H1 (cell line): ENCODE measurements at regions not wholly inside any gene's neighbourhood (a gene's known extent, or its start where the extent isn't known, plus 50 kb on each side); places are given as distances from the start of the nearest gene placed in this dataset.

ENCODE experiments used
- CHD1 ChIP-seq: IDR thresholded peaks from 2 replicates; pipeline ENCODE4 v1.6.1; 2012; ENCODE audit warnings: low read depth, low read length, improper control_type of control experiment
- FOSL1 ChIP-seq: IDR thresholded peaks from 2 replicates; pipeline ENCODE4 v1.6.1; 2011; ENCODE audit warnings: mild to moderate bottlenecking, low read depth, low read length, moderate library complexity; ENCODE audit not compliant: insufficient read depth
- KDM5A ChIP-seq: fragments of 200-600 bp; IDR thresholded peaks from 2 replicates; pipeline ENCODE4 v1.7.1; 2012; ENCODE audit warnings: mild to moderate bottlenecking, low read length, inconsistent platforms, mixed read lengths
- MAFK ChIP-seq: IDR thresholded peaks from 2 replicates; pipeline ENCODE4 v1.6.1; 2012; ENCODE audit warnings: low read depth, mild to moderate bottlenecking, improper control_type of control experiment, low read length
- RBBP5 ChIP-seq: IDR thresholded peaks from 2 replicates; pipeline ENCODE4 v1.7.1; 2012; ENCODE audit warnings: low read depth, mild to moderate bottlenecking, inconsistent platforms, low read length, moderate library complexity, borderline replicate concordance
- RNF2 ChIP-seq: fragments of 200-900, 300-1000 bp; sonication (generic); IDR thresholded peaks from 2 replicates; pipeline ENCODE4 v1.7.1; 2016; ENCODE audit warnings: borderline replicate concordance, low read depth, mild to moderate bottlenecking, antibody characterized with exemption, low read length; ENCODE audit not compliant: poor library complexity, severe bottlenecking; ENCODE audit errors: missing control alignments
- SIRT6 ChIP-seq: IDR thresholded peaks from one replicate; pipeline ENCODE4 v1.7.1; 2012; ENCODE audit warnings: low read length, inconsistent platforms
- SP2 ChIP-seq: IDR thresholded peaks from 2 replicates; pipeline ENCODE4 v1.6.1; 2012; ENCODE audit warnings: mild to moderate bottlenecking, low read length, inconsistent platforms
- TCF12 ChIP-seq: IDR thresholded peaks from 2 replicates; pipeline ENCODE4 v1.6.1; 2011; ENCODE audit warnings: low read depth, mild to moderate bottlenecking, low read length
- TF ChIP-seq, protein P1 (sequence below): fragments of 300-600 bp; sonication (generic); IDR thresholded peaks from 2 replicates; pipeline ENCODE4 v1.7.1; 2012; ENCODE audit warnings: low read length, moderate library complexity, mild to moderate bottlenecking, inconsistent platforms; ENCODE audit not compliant: insufficient replicate concordance
- TF ChIP-seq, protein P2 (sequence below): IDR thresholded peaks from 2 replicates; pipeline ENCODE4 v1.6.1; 2011; ENCODE audit warnings: low read length, improper control_type of control experiment

- TF ChIP-seq, protein P1, sequence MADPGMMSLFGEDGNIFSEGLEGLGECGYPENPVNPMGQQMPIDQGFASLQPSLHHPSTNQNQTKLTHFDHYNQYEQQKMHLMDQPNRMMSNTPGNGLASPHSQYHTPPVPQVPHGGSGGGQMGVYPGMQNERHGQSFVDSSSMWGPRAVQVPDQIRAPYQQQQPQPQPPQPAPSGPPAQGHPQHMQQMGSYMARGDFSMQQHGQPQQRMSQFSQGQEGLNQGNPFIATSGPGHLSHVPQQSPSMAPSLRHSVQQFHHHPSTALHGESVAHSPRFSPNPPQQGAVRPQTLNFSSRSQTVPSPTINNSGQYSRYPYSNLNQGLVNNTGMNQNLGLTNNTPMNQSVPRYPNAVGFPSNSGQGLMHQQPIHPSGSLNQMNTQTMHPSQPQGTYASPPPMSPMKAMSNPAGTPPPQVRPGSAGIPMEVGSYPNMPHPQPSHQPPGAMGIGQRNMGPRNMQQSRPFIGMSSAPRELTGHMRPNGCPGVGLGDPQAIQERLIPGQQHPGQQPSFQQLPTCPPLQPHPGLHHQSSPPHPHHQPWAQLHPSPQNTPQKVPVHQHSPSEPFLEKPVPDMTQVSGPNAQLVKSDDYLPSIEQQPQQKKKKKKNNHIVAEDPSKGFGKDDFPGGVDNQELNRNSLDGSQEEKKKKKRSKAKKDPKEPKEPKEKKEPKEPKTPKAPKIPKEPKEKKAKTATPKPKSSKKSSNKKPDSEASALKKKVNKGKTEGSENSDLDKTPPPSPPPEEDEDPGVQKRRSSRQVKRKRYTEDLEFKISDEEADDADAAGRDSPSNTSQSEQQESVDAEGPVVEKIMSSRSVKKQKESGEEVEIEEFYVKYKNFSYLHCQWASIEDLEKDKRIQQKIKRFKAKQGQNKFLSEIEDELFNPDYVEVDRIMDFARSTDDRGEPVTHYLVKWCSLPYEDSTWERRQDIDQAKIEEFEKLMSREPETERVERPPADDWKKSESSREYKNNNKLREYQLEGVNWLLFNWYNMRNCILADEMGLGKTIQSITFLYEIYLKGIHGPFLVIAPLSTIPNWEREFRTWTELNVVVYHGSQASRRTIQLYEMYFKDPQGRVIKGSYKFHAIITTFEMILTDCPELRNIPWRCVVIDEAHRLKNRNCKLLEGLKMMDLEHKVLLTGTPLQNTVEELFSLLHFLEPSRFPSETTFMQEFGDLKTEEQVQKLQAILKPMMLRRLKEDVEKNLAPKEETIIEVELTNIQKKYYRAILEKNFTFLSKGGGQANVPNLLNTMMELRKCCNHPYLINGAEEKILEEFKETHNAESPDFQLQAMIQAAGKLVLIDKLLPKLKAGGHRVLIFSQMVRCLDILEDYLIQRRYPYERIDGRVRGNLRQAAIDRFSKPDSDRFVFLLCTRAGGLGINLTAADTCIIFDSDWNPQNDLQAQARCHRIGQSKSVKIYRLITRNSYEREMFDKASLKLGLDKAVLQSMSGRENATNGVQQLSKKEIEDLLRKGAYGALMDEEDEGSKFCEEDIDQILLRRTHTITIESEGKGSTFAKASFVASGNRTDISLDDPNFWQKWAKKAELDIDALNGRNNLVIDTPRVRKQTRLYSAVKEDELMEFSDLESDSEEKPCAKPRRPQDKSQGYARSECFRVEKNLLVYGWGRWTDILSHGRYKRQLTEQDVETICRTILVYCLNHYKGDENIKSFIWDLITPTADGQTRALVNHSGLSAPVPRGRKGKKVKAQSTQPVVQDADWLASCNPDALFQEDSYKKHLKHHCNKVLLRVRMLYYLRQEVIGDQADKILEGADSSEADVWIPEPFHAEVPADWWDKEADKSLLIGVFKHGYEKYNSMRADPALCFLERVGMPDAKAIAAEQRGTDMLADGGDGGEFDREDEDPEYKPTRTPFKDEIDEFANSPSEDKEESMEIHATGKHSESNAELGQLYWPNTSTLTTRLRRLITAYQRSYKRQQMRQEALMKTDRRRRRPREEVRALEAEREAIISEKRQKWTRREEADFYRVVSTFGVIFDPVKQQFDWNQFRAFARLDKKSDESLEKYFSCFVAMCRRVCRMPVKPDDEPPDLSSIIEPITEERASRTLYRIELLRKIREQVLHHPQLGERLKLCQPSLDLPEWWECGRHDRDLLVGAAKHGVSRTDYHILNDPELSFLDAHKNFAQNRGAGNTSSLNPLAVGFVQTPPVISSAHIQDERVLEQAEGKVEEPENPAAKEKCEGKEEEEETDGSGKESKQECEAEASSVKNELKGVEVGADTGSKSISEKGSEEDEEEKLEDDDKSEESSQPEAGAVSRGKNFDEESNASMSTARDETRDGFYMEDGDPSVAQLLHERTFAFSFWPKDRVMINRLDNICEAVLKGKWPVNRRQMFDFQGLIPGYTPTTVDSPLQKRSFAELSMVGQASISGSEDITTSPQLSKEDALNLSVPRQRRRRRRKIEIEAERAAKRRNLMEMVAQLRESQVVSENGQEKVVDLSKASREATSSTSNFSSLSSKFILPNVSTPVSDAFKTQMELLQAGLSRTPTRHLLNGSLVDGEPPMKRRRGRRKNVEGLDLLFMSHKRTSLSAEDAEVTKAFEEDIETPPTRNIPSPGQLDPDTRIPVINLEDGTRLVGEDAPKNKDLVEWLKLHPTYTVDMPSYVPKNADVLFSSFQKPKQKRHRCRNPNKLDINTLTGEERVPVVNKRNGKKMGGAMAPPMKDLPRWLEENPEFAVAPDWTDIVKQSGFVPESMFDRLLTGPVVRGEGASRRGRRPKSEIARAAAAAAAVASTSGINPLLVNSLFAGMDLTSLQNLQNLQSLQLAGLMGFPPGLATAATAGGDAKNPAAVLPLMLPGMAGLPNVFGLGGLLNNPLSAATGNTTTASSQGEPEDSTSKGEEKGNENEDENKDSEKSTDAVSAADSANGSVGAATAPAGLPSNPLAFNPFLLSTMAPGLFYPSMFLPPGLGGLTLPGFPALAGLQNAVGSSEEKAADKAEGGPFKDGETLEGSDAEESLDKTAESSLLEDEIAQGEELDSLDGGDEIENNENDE = no peak
- TF ChIP-seq CHD1 (no peak), MAFK (no peak), KDM5A (no peak), RBBP5 (no peak), FOSL1 (no peak), TCF12 (no peak), SIRT6 (no peak), RNF2 (no peak), SP2 (no peak)
- TF ChIP-seq, protein P2, sequence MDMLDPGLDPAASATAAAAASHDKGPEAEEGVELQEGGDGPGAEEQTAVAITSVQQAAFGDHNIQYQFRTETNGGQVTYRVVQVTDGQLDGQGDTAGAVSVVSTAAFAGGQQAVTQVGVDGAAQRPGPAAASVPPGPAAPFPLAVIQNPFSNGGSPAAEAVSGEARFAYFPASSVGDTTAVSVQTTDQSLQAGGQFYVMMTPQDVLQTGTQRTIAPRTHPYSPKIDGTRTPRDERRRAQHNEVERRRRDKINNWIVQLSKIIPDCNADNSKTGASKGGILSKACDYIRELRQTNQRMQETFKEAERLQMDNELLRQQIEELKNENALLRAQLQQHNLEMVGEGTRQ = no peak
- TF ChIP-seq, all 59 proteins: peak for 0
Observed at GRCh38 chr6:87825821-87826221, 123.8 kb upstream of the AKIRIN2 start (continued).
